ENCODE measurements at regions not wholly inside any gene's neighbourhood (a gene's known extent, or its start where the extent isn't known, plus 50 kb on each side); places are given as distances from the start of the nearest gene placed in this dataset.

DNA sequence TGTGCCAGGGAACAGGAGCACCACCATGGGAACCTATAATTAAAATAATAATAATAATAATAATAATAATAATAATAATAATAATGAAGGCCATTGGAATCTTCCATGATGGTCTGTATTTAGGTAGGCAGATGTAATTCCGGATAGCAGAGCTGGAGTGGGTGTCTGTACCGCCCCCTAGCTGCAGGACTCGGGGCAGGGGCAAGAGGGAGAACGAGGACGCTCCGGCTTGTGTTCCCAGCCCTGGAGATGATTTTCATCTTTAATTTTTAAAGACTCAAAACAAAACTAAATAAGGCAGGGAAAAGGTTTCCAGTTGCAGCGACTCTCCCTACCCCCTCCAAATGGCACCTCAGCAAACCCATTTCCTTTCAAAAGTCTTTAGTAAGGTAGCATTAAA, 501.1 kb downstream of the VRK1 start (continued):
- TF ChIP-seq ZNF549 (CRISPR knock-in tag; IDR thresholded peaks at IDR 0.05) (no peak), ZNF772 (CRISPR knock-in tag; IDR thresholded peaks at IDR 0.05) (no peak), CEBPG (CRISPR knock-in tag; IDR thresholded peaks at IDR 0.05) (no peak), MAFF (IDR thresholded peaks at IDR 0.05; ENCODE audit: low read depth, low read length) (no peak)
- TF ChIP-seq, protein P1, sequence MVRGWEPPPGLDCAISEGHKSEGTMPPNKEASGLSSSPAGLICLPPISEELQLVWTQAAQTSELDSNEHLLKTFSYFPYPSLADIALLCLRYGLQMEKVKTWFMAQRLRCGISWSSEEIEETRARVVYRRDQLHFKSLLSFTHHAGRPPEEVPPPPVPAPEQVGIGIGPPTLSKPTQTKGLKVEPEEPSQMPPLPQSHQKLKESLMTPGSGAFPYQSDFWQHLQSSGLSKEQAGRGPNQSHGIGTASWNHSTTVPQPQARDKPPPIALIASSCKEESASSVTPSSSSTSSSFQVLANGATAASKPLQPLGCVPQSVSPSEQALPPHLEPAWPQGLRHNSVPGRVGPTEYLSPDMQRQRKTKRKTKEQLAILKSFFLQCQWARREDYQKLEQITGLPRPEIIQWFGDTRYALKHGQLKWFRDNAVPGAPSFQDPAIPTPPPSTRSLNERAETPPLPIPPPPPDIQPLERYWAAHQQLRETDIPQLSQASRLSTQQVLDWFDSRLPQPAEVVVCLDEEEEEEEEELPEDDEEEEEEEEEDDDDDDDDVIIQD (CRISPR knock-in tag; IDR thresholded peaks at IDR 0.05; ENCODE audit: low read depth), result no peak

DNA sequence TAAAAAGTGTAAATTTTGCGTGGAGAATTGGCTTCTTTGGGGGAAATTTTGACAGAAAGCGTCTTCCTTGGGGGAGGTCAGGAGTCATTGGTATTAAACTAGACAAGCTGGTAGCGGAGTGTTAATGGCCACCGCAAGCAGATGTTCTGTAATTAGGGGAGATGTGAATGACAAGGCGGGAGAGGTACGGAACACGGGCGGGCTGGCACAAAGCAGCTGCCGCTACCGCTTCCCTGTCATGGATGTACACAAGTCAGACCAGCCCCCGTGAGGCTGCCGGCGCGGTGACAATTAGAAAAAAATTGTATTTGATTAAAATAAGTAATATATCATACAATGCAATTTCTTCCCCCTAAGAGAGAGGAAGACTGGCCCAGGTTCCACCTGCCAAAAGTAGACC, 501.6 kb downstream of the VRK1 start:
- intact Hi-C loops (cut with micrococcal nuclease; ENCODE audit: unreplicated experiment), result loop anchor here (10.0 kb wide), 1 partner anchor 1966 kb away; no protein-coding TSS in a partner anchor
- CTCF ChIA-PET (ENCODE audit: low intra/inter-chr PET ratio, low total read pairs), result no interaction called here
- ATAC-seq (no peak), DNase-seq (ENCODE audit: low spot score) (no peak), FAIRE-seq (no peak)
- H3K79me2 ChIP-seq (ENCODE audit: insufficient read depth, low read length), result no peaks in the 10 kb centered on the region
- POLR2A ChIA-PET, result no interaction called here
- no peaks in the 10 kb centered on the region for H3K36me3 ChIP-seq (replicated peaks in 1 of 2; ENCODE audit: control insufficient read depth in 1 of 2, insufficient read depth in 2 of 2, low read length in 2 of 2)
- in situ Hi-C loops (cut with HindIII; ENCODE audit: extremely low pct_ligation_motif_present, low pct_unique_long_range_greater_than_20kb), result no loop called here
- WGBS (ENCODE audit: low lambda C conversion rate), result 62% methylated on average over 14 of the region's 14 CpGs
- no peaks in the 10 kb centered on the region for H3K4me1 ChIP-seq (ENCODE audit: insufficient read depth, low read length)
- H2AFZ ChIP-seq (ENCODE audit: low read length), result no peak overlapping the region
- H3K9me3 ChIP-seq (ENCODE audit: low read length), result no peaks in the 10 kb centered on the region
- no peak overlapping the region for H3K4me2 ChIP-seq (ENCODE audit: low read depth, low read length)
- BruUV-seq (replicated peaks), result no TSS peak
- H3K27ac ChIP-seq (ENCODE audit: extremely low read length, insufficient read depth, low read length), result no peak overlapping the region
- no peaks in the 10 kb centered on the region; a peak in 2 of 5 replicates for H3K27me3 ChIP-seq (ENCODE audit: control insufficient read depth in 1 of 2, insufficient read depth in 2 of 2, low read length in 2 of 2)
- no peak overlapping the region for H3K4me3 ChIP-seq (replicated peaks in 1 of 3; ENCODE audit: insufficient read depth in 1 of 3, low read depth in 2 of 3, low read length in 3 of 3)
- H3K9ac ChIP-seq (ENCODE audit: insufficient read depth, low read depth, low read length), result no peak overlapping the region
- TF ChIP-seq HCFC1 (IDR thresholded peaks at IDR 0.05; ENCODE audit: low read depth, low read length), result no peak
- no peak for TF ChIP-seq HNRNPL (IDR thresholded peaks at IDR 0.05; ENCODE audit: low read depth, low read length)
- TF ChIP-seq ZNF460 (CRISPR knock-in tag; IDR thresholded peaks at IDR 0.05; ENCODE audit: borderline replicate concordance), result no peak
- TF ChIP-seq SP140L (CRISPR knock-in tag; IDR thresholded peaks at IDR 0.05; ENCODE audit: borderline replicate concordance), result no peak
- no peak for TF ChIP-seq ZNF768 (CRISPR knock-in tag; IDR thresholded peaks at IDR 0.05)
- TF ChIP-seq ATRX (CRISPR knock-in tag; IDR thresholded peaks at IDR 0.05; ENCODE audit: borderline replicate concordance), result no peak
- no peak for TF ChIP-seq ISL2 (CRISPR knock-in tag; IDR thresholded peaks at IDR 0.05)
- TF ChIP-seq, protein P2, sequence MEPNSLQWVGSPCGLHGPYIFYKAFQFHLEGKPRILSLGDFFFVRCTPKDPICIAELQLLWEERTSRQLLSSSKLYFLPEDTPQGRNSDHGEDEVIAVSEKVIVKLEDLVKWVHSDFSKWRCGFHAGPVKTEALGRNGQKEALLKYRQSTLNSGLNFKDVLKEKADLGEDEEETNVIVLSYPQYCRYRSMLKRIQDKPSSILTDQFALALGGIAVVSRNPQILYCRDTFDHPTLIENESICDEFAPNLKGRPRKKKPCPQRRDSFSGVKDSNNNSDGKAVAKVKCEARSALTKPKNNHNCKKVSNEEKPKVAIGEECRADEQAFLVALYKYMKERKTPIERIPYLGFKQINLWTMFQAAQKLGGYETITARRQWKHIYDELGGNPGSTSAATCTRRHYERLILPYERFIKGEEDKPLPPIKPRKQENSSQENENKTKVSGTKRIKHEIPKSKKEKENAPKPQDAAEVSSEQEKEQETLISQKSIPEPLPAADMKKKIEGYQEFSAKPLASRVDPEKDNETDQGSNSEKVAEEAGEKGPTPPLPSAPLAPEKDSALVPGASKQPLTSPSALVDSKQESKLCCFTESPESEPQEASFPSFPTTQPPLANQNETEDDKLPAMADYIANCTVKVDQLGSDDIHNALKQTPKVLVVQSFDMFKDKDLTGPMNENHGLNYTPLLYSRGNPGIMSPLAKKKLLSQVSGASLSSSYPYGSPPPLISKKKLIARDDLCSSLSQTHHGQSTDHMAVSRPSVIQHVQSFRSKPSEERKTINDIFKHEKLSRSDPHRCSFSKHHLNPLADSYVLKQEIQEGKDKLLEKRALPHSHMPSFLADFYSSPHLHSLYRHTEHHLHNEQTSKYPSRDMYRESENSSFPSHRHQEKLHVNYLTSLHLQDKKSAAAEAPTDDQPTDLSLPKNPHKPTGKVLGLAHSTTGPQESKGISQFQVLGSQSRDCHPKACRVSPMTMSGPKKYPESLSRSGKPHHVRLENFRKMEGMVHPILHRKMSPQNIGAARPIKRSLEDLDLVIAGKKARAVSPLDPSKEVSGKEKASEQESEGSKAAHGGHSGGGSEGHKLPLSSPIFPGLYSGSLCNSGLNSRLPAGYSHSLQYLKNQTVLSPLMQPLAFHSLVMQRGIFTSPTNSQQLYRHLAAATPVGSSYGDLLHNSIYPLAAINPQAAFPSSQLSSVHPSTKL (CRISPR knock-in tag; IDR thresholded peaks at IDR 0.05), result no peak
- no peak for TF ChIP-seq BHLHE40 (IDR thresholded peaks at IDR 0.05; ENCODE audit: low read length)
- no peak for TF ChIP-seq MTF1 (CRISPR knock-in tag; IDR thresholded peaks at IDR 0.05)
- H4K20me1 ChIP-seq (ENCODE audit: insufficient read depth, low read length), result no peaks in the 10 kb centered on the region

Data from HepG2 (cell line).